ENCODE measurements at regions not wholly inside any gene's neighbourhood (a gene's known extent, or its start where the extent isn't known, plus 50 kb on each side); places are given as distances from the start of the nearest gene placed in this dataset.
"Not testable (repeated sequence)": the region's sequence is repeated elsewhere in the genome, so short reads cannot be mapped to it uniquely, and the experiment has no call there.

GRCh38 chr2:8355102-8355859 lies 326.6 kb upstream of the ID2 start:
- no peak for DNase-seq (ENCODE audit: extremely low read depth in 1 of 2, low read depth in 1 of 2)

- no peak for DNase-seq (ENCODE audit: extremely low read depth in 1 of 2, low read depth in 1 of 2)
These were observed 323.9 kb upstream of the ID2 start for GRCh38 chr2:8357738-8358518.

GRCh38 chr2:8361930-8362329 lies 319.9 kb upstream of the ID2 start:
- DNase-seq (ENCODE audit: extremely low read depth in 1 of 2, low read depth in 1 of 2), result no peak

- no peak for DNase-seq (ENCODE audit: extremely low read depth in 1 of 2, low read depth in 1 of 2)
These were observed 318.7 kb upstream of the ID2 start for GRCh38 chr2:8363161-8363560.

GRCh38 chr2:8364668-8365067 lies 317.2 kb upstream of the ID2 start:
- no peak for DNase-seq (ENCODE audit: extremely low read depth in 1 of 2, low read depth in 1 of 2)

- DNase-seq (ENCODE audit: extremely low read depth in 1 of 2, low read depth in 1 of 2), result no peak
These were observed 316.4 kb upstream of the ID2 start for GRCh38 chr2:8365331-8365910.

- DNase-seq (ENCODE audit: extremely low read depth in 1 of 2, low read depth in 1 of 2), result no peak
These were observed 314.0 kb upstream of the ID2 start for GRCh38 chr2:8367833-8368232.

GRCh38 chr2:8368463-8368862 lies 313.4 kb upstream of the ID2 start:
- DNase-seq (ENCODE audit: extremely low read depth in 1 of 2, low read depth in 1 of 2), result no peak

GRCh38 chr2:8369522-8369921 lies 312.3 kb upstream of the ID2 start:
- DNase-seq (ENCODE audit: extremely low read depth in 1 of 2, low read depth in 1 of 2), result no peak

- no peak for DNase-seq (ENCODE audit: extremely low read depth in 1 of 2, low read depth in 1 of 2)
These were observed 311.5 kb upstream of the ID2 start for GRCh38 chr2:8370258-8370802.

- no peak for DNase-seq (ENCODE audit: extremely low read depth in 1 of 2, low read depth in 1 of 2)
These were observed 310.2 kb upstream of the ID2 start for GRCh38 chr2:8371653-8372052.

GRCh38 chr2:8374782-8375181 lies 307.1 kb upstream of the ID2 start:
- DNase-seq (ENCODE audit: extremely low read depth in 1 of 2, low read depth in 1 of 2), result no peak

- DNase-seq (ENCODE audit: extremely low read depth in 1 of 2, low read depth in 1 of 2), result peak in 1 of 2 donors; percentile 11
These were observed 305.0 kb upstream of the ID2 start for GRCh38 chr2:8376603-8377410.

- no peak for DNase-seq (ENCODE audit: extremely low read depth in 1 of 2, low read depth in 1 of 2)
These were observed 303.6 kb upstream of the ID2 start for GRCh38 chr2:8378016-8378810.

- no peak for DNase-seq (ENCODE audit: extremely low read depth in 1 of 2, low read depth in 1 of 2)
These were observed 302.7 kb upstream of the ID2 start for GRCh38 chr2:8379128-8379527.

- no peak for DNase-seq (ENCODE audit: extremely low read depth in 1 of 2, low read depth in 1 of 2)
These were observed 302.3 kb upstream of the ID2 start for GRCh38 chr2:8379549-8379948.

GRCh38 chr2:8380026-8380425 lies 301.8 kb upstream of the ID2 start:
- no peak for DNase-seq (ENCODE audit: extremely low read depth in 1 of 2, low read depth in 1 of 2)

- DNase-seq (ENCODE audit: extremely low read depth in 1 of 2, low read depth in 1 of 2), result no peak
These were observed 301.3 kb upstream of the ID2 start for GRCh38 chr2:8380566-8380965.

GRCh38 chr2:8382485-8382884 lies 299.4 kb upstream of the ID2 start:
- no peak for DNase-seq (ENCODE audit: extremely low read depth in 1 of 2, low read depth in 1 of 2)

- not testable (repeated sequence) for DNase-seq (ENCODE audit: extremely low read depth in 1 of 2, low read depth in 1 of 2)
These were observed 295.1 kb upstream of the ID2 start for GRCh38 chr2:8386748-8387147.
